Activated CD4-positive, alpha-beta T cell treated with anti-CD3 and anti-CD28 coated beads, Interleukin-10, Interleukin-2, amounts not matched to agents 100 ng/mL and 50 ng/mL, durations not matched to agents 16 hours and 8 hours (primary cell): ENCODE measurements at regions not wholly inside any gene's neighbourhood (a gene's known extent, or its start where the extent isn't known, plus 50 kb on each side); places are given as distances from the start of the nearest gene placed in this dataset.

Source experiments
- DNase-seq: peaks from one replicate; pipeline ENCODE4 v3.0.0-alpha.2; 2020

DNA sequence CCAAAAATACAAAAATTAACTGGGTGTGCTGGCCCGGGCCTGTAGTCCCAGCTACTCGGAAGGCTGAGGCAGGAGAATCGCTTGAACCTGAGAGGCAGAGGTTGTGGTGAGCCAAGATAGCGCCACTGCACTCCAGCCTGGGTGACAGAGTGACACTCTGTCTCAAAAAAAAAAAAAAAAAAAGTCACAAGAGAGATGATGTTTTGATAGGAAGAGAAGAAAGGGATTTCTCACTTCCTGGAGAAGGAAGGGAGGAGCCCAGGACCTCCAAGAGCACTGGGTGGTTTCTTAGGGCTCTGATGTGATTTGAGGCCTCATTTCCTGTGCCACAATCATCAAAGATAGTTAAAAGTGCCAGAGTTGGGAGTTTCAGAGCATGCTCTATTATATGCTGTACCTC is 1048.3 kb downstream of the BCL11B start:
- peak; percentile 72 for DNase-seq

DNA sequence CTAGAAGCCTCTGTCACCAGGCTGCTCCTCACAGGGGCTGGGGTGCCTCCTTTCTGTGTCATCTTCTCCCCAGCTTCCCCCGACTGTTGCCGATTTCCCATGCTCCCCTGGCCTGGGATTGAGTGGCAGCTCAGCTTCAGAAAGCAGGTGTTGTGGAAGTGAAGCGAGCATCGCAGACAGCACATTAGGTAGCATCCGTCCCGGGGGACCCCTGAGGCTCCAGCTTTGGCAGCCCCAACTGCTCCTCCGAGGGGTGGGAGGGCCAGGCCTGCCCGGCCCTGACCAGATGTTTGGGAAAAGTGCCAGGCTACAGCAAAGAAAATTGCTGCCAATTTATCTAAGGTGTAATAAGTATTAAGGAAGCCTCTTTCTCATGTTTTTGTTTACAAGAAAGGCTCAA is 1045.6 kb downstream of the BCL11B start:
- no peak for DNase-seq

DNA sequence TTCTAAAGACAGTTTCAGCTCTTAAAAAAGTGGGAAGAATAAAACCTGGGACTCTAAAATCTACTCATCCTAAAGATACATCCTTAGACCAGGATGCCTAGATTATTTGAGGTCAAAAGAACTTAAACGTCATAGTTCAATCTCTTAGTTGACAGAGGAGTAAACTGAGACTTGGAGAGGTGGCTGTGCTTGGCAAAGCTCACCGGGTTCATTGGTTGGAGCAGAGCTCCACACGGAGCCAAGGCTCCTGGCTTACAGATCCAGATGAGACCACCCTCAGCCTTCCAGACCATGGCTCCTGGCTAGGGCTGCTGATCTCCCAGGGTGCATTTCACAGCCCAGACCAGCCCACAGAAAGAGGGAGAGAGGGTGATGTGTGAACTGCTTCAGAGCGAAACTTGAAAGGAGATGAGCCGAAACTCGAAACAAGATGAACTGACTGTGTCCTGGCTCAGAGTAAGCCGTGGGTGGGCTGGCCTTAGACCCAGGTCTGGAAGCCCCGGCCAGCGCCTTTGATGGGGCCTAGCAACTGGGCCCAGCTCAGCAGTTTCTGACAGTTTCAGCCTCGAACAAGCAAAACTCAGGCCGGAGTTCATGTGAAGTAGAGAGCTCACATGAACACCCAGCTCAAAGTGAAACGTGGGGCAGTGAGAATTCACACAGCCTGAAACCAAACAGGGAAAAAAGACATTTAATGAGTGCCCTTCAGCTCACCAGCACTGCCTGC is 1044.8 kb downstream of the BCL11B start:
- DNase-seq, result peak; percentile 91

DNA sequence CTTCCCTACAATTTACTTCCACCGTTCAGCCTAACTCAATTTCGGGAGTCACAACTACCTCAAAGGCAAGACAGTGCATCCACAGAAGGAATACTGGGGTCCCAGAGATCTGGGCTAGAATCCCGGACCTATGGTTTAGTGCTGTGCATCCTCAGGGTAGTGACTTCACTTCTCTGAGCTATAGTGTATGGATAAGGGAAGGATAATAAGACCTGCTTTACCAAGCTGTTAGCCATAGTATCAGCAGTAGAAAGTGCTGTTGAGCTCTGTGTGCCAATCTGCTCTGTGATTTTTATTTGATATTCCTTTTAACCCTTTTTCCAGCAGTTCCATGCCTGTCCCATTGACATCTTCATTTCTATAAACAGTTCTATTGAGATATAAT is 1044.3 kb downstream of the BCL11B start:
- no peak for DNase-seq

DNA sequence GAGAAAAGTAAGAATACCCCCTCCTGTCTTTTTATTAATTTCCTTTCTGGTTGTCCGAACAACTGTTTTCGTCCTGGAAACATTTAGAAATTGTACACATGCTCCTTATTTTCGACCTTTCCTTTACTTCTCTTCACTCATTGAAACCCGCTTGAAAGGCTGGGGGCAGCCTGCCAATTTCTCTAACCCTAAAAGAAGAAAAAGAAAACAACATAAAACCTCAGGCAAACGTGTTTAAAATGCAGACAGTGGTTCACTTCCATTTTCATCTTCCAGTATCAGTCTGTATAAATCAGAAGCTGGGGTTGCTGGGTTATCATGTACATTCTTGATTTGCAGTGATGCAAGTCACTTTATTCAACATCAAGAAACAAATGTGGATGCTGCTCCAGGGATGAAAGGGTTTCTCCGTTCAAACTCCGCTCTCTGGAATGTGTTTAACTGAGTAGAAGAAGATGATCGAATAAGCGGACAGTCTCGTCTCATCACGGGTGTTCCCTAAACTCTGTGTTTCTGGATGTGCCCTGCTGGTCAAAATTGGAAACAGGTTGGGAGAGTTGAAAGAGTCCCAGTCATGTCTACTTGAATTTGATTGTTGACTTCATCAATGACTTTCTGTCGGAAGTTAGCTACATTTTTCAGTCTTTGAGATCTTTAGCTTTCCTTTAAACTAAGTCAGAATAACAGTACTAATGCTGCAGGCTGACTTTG is 1042.2 kb downstream of the BCL11B start:
- DNase-seq, result peak; percentile 21

DNA sequence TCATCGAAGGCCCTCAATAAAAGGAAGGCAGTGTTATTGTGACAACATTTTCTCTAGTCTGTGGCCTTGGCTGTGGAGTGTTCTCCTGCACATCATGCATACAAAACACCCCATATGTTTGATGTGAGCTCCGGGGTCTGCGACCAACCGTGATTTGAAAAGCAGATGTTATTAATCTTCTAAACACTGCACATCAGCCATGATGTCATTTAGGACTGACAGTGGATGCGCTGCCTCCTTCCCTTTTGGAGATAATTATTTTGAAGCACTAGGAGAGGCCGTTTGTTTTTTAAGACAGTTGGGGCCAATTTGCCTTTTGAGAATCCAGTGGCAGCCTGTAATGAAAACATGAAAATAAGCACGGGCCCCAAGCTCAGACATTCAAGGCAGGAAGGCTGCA is 1041.6 kb downstream of the BCL11B start:
- no peak for DNase-seq

DNA sequence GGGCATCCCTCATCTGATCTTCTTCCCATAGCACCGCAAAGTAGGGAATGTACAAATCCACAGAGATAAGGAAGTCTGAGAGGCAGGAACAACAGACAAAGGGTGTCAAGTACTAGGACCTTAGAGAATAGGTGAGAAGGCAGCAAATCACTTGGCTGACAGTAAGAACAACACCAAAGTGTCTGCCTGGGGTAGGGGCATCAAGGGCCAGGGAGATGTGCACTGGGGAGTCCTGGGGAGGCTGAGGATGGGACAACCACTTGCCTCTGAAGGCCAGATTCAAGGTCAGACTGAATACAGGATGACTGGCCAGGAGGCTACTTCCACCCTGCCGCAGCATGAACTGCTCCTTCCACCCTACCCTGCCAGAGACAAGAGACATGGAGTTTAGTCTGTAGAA is 1040.8 kb downstream of the BCL11B start:
- DNase-seq, result no peak

DNA sequence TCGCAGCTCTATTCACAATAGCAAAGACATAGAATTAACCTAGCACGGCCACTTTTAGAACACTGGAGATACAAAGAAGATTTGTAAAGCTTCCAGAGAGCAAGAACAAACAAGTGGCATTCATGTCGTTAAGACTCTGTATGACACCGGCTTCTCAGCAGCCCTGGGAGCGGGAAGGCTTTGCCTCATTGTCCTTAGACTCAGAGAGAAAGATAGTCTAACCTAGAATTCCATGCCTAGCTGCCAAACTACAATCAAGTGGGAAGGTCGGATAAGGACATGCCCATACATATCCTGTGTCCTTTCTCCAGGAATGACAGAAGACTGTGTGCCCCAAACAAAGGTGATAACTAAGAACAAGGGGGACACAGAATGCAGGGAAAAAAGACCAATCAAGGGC is 1038.3 kb downstream of the BCL11B start:
- DNase-seq, result no peak

DNA sequence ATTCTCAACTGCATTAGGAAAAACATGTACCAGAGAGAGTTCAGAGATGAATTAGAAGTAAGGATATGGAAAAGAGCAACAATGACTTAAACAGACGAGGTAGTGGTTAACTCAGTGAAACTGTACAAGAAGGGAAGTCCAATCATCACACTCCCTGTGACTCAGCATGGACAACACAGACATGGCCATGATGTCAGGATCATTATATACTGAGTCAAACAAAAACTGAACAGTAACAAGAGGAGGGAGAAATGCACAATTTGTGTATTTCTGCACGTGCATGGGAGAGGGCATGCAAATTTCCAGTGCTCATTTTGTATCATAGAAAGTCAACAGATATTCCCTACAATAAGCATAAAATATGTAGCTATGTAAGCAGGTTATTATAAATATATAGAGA is 1037.8 kb downstream of the BCL11B start:
- DNase-seq, result peak; percentile 89

DNA sequence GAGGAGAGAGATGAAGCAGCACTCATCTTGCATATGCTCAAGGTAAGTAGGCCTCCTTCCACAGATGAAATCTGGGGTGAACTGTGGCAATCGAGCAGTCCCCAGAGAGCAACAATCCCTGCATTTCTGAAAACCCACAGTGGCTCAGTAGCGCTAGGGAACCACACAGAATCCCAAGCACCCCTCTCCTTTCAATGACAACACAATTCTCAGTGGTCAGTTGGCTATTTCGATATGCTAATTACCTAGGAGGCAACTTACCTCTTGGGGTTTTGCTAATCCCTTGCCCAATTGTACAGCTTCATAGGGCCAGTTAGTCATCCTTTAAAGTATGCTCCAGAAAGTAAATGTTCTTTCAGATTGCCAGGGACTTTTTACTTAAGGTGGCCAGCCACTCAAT is 1035.7 kb downstream of the BCL11B start:
- no peak for DNase-seq

DNA sequence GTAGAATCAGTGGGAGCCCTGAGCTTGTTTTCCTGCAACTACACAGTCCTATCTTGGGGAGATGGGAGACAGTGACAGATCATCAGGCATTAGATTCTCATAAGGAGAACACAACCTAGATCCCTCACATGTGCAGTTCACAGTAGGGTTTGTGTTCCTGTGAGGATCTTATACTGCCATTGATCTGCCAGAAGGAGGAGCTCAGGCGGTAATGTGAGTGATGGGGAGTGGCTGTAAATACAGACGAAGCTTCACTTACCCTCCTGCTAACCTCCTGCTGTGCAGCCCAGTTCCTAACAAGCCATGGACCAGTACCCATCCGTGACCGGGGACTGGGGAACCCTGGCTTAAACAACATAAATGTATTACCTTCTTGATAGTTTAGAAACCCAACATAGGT is 1034.1 kb downstream of the BCL11B start:
- DNase-seq, result no peak

DNA sequence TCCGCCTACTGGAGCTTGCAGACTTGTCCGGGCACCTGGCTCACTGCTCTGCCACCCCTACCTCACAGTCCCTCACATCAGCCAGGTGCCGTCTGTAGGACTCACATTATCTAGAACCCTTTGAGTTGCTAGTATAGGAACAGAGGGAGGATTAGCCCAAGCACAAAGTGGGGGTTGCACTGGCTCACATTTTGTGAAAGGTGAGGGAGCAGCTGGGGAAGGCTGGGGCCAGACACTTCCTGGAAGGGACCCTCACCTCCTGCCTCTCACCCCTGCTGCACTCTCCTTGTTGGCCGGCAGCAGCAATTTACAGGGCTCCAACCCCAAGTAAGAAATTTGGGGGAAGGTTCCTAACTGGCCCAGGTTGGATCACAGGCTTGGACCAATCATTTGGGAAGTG is 1031.6 kb downstream of the BCL11B start:
- DNase-seq, result no peak

DNA sequence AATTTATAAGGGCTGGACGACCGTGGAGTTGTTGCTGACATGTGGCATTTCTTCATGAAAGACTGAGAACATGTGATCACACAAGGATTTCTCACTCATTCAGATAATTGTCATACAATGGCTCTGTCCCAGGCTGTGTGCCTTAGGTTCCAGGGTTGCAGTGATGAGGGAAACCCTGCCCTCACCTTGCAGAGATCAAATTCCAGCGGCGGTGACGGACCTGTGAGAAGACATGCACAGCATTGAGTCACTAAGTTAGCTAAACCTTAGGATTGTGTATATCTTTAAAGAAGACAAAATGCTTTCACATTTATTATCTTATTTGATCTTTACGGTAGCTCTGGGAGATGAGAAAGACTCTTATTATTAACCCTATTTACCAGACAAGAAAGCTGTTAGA is 1029.1 kb downstream of the BCL11B start:
- no peak for DNase-seq

DNA sequence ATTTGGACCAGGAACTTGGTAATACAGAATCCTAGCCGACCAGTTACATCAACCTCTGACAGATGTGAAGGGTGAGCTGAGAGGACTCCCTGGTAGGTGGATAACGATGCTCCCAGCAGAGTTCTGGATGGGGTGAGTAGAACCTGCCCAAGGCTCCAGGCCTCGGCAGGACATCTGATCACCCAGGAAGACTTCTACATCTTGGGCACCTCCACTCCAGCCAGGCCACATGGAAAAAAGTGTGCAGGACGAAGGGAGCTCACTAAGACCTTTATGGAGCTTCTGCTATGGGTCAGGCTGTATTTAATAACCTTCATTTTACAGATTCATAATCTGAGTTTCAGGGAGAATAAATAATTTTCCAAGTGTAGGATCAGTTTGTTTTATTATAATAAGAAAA is 1028.7 kb downstream of the BCL11B start:
- DNase-seq, result no peak

DNA sequence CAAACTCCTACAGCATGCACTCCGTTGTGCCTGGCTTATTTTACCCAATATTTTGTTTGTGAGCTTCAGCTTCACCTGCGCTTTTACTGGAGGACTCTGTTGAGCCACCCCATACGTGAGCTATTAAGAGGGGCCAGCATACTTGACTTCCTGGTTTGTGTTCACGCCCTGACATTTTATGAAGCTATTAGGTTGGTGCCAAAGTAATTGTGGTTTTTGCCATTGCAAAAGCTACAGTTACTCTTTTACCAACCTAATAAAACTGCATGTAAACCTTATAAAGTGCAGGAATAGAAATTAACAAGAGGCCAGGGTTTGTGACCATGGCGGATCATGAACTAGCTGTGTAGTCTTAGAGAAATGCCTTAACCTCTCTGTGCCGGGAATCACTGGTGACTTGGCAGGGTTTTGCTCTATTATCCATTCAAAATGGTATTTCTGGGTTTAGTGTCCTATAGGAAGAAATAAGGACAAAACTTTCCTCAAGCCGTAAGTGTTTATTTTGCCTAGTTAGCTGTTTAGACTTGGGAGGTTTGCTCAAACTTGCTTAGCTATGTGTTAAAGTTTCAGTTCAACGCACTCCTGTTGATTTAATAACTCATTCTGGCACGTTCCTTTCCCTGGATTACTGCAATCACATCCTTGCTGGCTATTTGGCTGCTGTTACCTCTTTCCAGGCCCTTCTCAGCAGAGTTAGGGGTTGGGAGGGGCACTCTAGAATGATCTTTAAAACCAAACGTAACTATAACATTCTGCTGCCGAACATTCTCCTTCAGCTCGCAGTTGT is 1027.6 kb downstream of the BCL11B start:
- no peak for DNase-seq

DNA sequence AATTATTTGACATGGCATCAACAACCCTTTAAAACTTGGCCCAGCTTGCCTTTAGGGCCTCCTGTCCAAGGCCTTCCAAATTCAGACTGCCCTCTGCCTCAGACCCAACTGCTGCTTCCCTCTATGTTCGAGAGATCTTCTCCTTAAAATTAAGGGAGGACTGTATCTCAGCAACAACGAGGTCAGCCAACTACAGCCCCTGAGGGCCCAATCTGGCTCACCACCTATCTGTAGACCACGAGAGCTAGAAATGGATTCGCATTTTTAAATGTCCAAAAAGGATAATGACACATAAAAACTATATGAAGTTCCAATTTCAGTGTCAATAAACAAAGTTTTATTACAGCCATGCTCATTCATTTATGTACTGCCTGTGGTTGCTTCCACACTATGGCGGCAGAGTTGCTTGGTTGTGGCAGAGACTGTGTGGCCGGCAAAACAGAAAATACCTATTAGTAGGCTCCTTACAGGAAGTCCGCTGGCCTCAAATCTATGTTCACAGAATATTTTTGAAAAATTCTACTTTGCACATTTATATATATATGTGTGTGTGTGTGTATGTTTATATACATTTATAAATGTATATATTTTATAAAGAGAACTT is 1026.9 kb downstream of the BCL11B start:
- peak; percentile 16 for DNase-seq

DNA sequence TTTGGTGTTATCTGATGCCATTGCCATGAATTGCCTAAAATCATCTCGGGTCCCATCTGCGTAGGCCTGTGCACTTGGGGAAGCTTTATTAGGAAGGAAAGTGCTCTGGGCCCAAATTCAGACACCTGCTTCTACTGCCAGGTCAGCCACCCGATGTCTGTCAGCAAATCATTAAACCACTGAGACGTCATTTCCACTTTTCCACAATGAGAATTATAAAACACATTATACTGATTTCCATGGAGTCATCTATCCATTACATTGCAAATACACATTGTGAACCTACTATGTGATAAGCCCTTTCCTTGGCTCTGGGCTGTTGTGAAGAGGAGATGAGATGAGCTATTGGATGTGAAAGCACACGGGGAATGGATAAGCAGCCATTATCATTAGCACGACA is 1022.9 kb downstream of the BCL11B start:
- no peak for DNase-seq

DNA sequence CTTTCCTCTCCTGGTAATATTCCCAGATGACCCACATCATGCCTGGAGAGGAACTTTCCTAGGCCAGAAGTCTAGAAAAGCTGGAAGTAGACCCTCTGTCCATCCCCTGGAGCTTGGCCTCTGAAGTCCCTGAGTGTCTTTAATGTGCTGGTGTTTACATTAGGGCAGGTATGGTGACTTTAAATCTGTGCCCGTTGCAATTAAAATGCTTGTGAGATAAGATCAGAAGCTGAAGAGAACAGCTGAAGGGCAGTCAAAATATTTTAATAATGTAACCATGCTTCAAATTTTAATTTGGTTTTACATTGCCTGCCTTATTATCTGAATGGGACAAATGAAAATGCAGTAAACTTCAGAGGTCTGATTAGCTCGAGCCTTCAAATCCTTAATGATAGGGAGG is 1022.5 kb downstream of the BCL11B start:
- no peak for DNase-seq

DNA sequence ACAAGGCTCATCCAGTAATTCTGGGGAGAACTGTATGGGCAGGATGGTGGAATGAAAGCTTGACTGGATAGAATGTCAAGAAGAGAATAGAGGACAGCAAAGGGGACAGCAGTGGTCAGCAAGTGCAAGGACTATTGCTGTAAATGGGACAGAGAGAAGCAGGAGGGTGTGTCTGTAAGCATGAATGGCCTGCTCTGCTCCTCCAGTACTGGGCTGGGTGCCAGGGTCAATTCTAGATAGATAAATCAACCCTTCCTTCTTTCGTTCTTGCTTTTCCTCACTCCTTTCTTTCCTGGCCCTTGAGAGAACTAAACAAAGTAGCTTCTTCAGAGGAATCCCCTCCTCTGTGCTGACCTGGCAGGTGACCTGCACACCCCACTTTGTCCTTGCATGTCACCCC is 1019.2 kb downstream of the BCL11B start:
- no peak for DNase-seq

DNA sequence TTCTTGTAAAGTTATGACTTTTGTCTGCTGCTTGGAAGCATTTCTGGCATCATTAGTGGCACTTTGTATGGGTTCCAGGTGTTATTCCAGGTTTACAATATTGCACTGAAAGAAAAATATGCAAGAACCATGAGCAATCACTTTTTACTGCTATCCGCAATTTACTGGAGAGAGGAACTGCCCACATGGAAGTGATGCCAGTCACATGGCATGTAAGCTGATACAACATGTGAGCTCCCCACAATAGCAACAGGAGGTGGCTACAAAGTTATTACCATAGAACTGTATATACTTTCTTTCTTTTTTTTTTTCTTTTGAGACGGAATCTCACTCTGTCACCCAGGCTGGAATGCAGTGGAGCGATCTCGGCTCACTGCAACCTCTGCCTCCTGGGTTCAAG is 1012.1 kb downstream of the BCL11B start:
- DNase-seq, result no peak

DNA sequence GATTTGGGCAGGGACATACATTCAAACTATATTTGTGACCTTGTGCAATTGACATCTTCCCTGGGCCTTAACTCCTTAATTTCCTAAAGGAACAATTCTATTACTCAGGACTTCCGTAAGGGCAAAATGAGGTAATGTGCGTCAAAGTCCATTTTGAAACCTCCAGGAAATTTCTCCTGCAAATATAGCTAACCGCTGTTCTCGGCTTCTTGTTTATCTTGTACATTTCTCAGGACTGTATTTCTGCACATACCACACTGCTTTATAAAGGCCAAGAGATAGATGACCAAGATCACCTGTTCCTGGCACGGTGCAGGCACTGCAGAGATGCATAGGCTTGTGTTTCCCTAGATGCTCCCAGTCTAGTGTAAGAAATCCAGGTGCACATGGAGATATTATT is 1009.4 kb downstream of the BCL11B start:
- DNase-seq, result no peak

DNA sequence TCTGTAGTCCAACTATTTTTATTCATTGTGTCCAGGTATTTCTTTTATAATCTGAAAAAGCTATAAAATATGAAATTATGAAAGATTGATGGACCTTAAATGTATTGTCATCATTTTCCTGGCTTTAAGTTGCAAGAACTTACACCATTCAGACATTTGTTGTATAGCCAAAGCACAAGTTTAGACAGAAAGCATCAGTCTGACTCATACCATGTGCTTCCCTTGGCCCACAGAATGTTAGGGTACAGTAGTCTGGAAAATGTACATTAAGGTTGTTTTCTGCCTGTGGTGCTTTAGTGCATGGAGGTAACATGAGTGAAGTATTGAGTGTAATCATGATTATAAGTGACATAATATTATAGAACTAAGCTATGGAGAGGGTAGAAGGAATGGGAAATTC is 1002.5 kb downstream of the BCL11B start:
- no peak for DNase-seq

DNA sequence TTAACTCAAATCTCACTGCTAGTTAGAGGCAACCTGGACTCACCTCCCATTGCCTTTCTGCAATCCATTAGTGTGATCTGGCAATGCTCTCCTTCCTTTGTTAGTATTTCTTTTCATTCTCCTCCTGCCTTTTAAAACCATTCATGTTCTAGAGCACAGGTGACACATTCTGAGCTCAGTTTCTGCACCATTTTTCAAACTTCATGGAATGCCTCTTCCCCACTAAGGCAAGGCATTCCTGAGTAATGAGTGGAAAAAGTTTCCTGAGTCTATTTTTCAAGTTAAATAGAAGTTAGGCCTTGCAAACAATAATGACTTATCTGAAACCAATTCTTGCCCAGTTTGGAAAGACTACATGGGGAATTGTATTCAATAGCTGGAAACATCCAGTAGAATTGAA is 1001.8 kb downstream of the BCL11B start:
- DNase-seq, result no peak

DNA sequence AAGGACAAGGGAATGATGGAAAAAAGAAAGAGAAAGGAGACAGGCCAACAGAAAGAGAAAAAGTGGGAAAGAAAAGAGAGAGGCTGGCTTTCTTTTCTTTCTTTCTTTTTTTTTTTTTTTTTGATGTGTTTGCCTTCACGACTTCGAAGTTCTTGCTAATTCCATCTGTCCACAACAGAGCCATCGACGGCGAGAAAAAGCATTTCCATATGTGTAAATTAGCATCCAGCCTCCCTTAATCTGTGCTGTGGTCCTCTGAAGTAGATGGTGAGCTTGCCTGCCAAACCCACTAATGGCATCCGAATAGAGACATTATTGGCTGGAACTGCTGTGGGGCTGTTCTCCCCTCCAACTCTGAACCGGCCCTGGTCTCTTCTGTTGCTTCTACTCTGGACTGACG is 997.4 kb downstream of the BCL11B start:
- no peak for DNase-seq
